DND-41 (cell line): ENCODE measurements at regions not wholly inside any gene's neighbourhood (a gene's known extent, or its start where the extent isn't known, plus 50 kb on each side); places are given as distances from the start of the nearest gene placed in this dataset.

Source experiments
- ATAC-seq: fragments of 200-7000 bp; cut with Tn5 transposase; 3 replicates; pipeline ENCODE4 v1.9.1; 2021; ENCODE audit warnings: low read depth; ENCODE audit not compliant: insufficient read depth
- DNase-seq: peaks from one replicate; pipeline ENCODE4 v3.0.0-alpha.2; 2020
- H2AFZ ChIP-seq: 2 replicates; pipeline ENCODE4 v1.6.0; 2012; ENCODE audit warnings: low read depth, low read length
- H3K27ac ChIP-seq: 2 replicates; pipeline ENCODE4 v1.5.1; 2012; ENCODE audit warnings: low read length, inconsistent platforms
- H3K27me3 ChIP-seq: fragments of 200-600 bp; sonication (generic); 2 replicates; pipeline ENCODE4 v1.6.0; 2012; ENCODE audit warnings: low read length, mild to moderate bottlenecking, inconsistent platforms; ENCODE audit not compliant: insufficient read depth, poor library complexity
- H3K36me3 ChIP-seq: 2 replicates; pipeline ENCODE4 v1.5.1; 2012; ENCODE audit warnings: low read length, inconsistent platforms; ENCODE audit not compliant: insufficient read depth
- H3K4me1 ChIP-seq: 2 replicates; pipeline ENCODE4 v1.5.1; 2012; ENCODE audit warnings: mild to moderate bottlenecking, low read length; ENCODE audit not compliant: insufficient read depth
- H3K4me2 ChIP-seq: 2 replicates; pipeline ENCODE4 v1.6.0; 2012; ENCODE audit warnings: mild to moderate bottlenecking, moderate library complexity, low read length, inconsistent platforms; ENCODE audit not compliant: insufficient read depth
- H3K4me3 ChIP-seq, 2 experiments: fragments of 200-600 bp in 1 of 2; shearing (Covaris generic) in 1 of 2; 2 replicates each; pipeline ENCODE4 v1.5.1; 2012 to 2016; ENCODE audit warnings: inconsistent platforms in 2 of 2, low read length in 2 of 2, mild to moderate bottlenecking in 2 of 2, low read depth in 1 of 2, moderate library complexity in 1 of 2
- H3K79me2 ChIP-seq: 2 replicates; pipeline ENCODE4 v1.6.0; 2012; ENCODE audit warnings: low read length, inconsistent platforms; ENCODE audit not compliant: insufficient read depth
- H3K9ac ChIP-seq: 2 replicates; pipeline ENCODE4 v1.6.0; 2012; ENCODE audit warnings: low read depth, mild to moderate bottlenecking, inconsistent platforms, low read length, moderate library complexity
- H3K9me3 ChIP-seq: 2 replicates; pipeline ENCODE4 v1.5.1; 2012; ENCODE audit warnings: low read length, moderate library complexity, mild to moderate bottlenecking, inconsistent platforms; ENCODE audit not compliant: insufficient read depth, severe bottlenecking
- H4K20me1 ChIP-seq: 2 replicates; pipeline ENCODE4 v1.6.0; 2012; ENCODE audit warnings: low read length; ENCODE audit not compliant: insufficient read depth
- CTCF ChIP-seq: IDR thresholded peaks from 2 replicates; pipeline ENCODE4 v1.5.1; 2012; ENCODE audit warnings: borderline replicate concordance, low read length, moderate library complexity, mild to moderate bottlenecking; ENCODE audit not compliant: poor library complexity, severe bottlenecking; ENCODE audit errors: extremely low read depth
- EZH2 ChIP-seq: IDR thresholded peaks from 3 replicates; pipeline ENCODE4 v1.6.1; 2012; ENCODE audit warnings: borderline replicate concordance, low read depth, mild to moderate bottlenecking, moderate library complexity, low read length, inconsistent platforms; ENCODE audit not compliant: severe bottlenecking

- no peak overlapping the region for H3K4me2 ChIP-seq
- H3K9ac ChIP-seq = no peak overlapping the region
- H3K27ac ChIP-seq = no peak overlapping the region
- H3K27me3 ChIP-seq = peaks cover 8% of the 10 kb centered on the region
- no peaks in the 10 kb centered on the region for H3K36me3 ChIP-seq
- no peak for TF ChIP-seq CTCF
- no peak for TF ChIP-seq EZH2
- ATAC-seq = no peak
- no peaks in the 10 kb centered on the region for H3K9me3 ChIP-seq
- H2AFZ ChIP-seq = no peak overlapping the region
- no peaks in the 10 kb centered on the region for H4K20me1 ChIP-seq
- H3K4me3 ChIP-seq = no peak overlapping the region
- no peak for DNase-seq
- H3K4me1 ChIP-seq = no peaks in the 10 kb centered on the region
- H3K79me2 ChIP-seq = no peaks in the 10 kb centered on the region
Measured at GRCh38 chr2:236656166-236656565, 86.5 kb downstream of the ACKR3 start.

- no peaks in the 10 kb centered on the region for H3K4me1 ChIP-seq
- H3K4me2 ChIP-seq = no peak overlapping the region
- H3K36me3 ChIP-seq = no peaks in the 10 kb centered on the region
- no peak overlapping the region for H3K27ac ChIP-seq
- H3K79me2 ChIP-seq = no peaks in the 10 kb centered on the region
- H3K9me3 ChIP-seq = no peaks in the 10 kb centered on the region
- peaks cover 10% of the 10 kb centered on the region for H3K27me3 ChIP-seq
- no peak for ATAC-seq
- TF ChIP-seq CTCF (no peak), EZH2 (no peak)
- H3K4me3 ChIP-seq = no peak overlapping the region
- no peak overlapping the region for H2AFZ ChIP-seq
- no peak for DNase-seq
- H4K20me1 ChIP-seq = no peaks in the 10 kb centered on the region
- H3K9ac ChIP-seq = no peak overlapping the region
Measured at GRCh38 chr2:236656721-236657120, 87.1 kb downstream of the ACKR3 start.

DNA sequence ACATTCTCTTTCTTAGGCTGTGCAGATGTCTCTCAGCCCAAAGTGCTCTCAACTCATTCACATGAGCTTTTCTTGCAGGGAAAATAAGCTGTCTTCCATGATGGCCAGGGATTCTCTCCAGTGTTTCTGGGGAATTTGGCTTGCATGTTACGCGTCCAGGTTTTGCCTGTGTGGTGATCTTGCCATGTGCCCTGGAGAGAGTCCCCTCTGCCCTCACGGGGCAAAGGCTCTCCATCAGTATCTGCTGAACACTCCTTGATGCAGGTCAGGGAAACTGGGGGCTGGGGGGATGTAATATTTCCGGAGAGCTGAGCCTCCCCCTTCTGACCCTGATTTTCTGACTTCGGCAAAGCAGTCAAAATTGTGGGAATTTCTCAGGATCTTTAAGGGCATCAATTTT is 87.6 kb downstream of the ACKR3 start:
- H3K27ac ChIP-seq = no peak overlapping the region
- DNase-seq (no peak), ATAC-seq (no peak)
- no peak overlapping the region for H2AFZ ChIP-seq
- no peak overlapping the region for H3K4me3 ChIP-seq
- no peak overlapping the region for H3K9ac ChIP-seq
- H4K20me1 ChIP-seq = no peaks in the 10 kb centered on the region
- TF ChIP-seq CTCF (no peak), EZH2 (no peak)
- H3K4me2 ChIP-seq = no peak overlapping the region
- H3K9me3 ChIP-seq = no peaks in the 10 kb centered on the region
- no peaks in the 10 kb centered on the region for H3K79me2 ChIP-seq
- peaks cover 13% of the 10 kb centered on the region for H3K27me3 ChIP-seq
- H3K36me3 ChIP-seq = no peaks in the 10 kb centered on the region
- no peaks in the 10 kb centered on the region for H3K4me1 ChIP-seq

DNA sequence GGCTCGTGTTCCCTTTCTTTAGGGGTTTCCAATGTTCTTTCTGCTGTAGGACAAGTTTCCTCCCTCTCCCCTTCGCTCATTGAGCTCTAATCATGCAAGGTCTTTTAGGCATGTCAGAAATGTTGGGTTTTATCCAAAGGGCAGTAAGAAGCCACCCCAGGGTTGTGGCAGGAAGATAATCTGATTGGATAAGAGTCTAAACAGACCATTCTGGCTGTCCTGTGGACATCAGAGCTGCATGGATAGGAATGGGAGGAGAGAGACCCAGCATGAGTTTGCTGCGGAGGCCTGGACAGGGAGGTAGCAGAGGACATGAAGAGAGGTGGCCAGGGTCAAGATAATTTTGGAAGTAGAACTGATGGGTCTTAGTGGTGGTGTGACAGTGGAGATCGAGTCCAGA is 88.2 kb downstream of the ACKR3 start:
- Histone ChIP-seq H3K9me3 (no peaks in the 10 kb centered on the region), H3K4me1 (no peaks in the 10 kb centered on the region), H3K36me3 (no peaks in the 10 kb centered on the region), H2AFZ (no peak overlapping the region), H3K27ac (no peak overlapping the region), H4K20me1 (no peaks in the 10 kb centered on the region), H3K4me2 (no peak overlapping the region), H3K9ac (no peak overlapping the region), H3K4me3 (no peak overlapping the region), H3K27me3 (peaks cover 15% of the 10 kb centered on the region), H3K79me2 (no peaks in the 10 kb centered on the region)
- TF ChIP-seq EZH2 = no peak
- no peak for TF ChIP-seq CTCF
- DNase-seq = no peak
- ATAC-seq = no peak
